Caco-2 (cell line): ENCODE measurements at regions not wholly inside any gene's neighbourhood (a gene's known extent, or its start where the extent isn't known, plus 50 kb on each side); places are given as distances from the start of the nearest gene placed in this dataset.

Experiments used
- BruUV-seq: library from RNA; stranded (reverse); fragments of 400-500 nt; replicated peaks from 2 replicates; lab custom pipeline; 2021; lab: Mats Ljungman, UMichigan
- CTCF ChIA-PET: fragments of 300-600 bp; sonication (Branson Sonifier 250); formaldehyde crosslinking; loops from one replicate; lab custom pipeline; 2022; ENCODE audit warnings: antibody characterized with exemption; lab: Charles Lee
- POLR2A ChIA-PET: fragments of 300-600 bp; sonication (Branson Sonifier 250); formaldehyde crosslinking; loops from one replicate; lab custom pipeline; 2022; ENCODE audit warnings: antibody characterized with exemption; lab: Charles Lee
- DNase-seq, 2 experiments: peaks; one replicate each; pipeline versions ENCODE4 v3.0.0 to v3.0.0-alpha.2; 2020 to 2022
- H3K27me3 ChIP-seq: replicated peaks from 2 replicates; pipeline ENCODE4 v1.6.0; 2011; ENCODE audit warnings: low read length; ENCODE audit not compliant: control insufficient read depth, insufficient read depth
- H3K36me3 ChIP-seq: 2 replicates; pipeline ENCODE4 v1.5.1; 2011; ENCODE audit warnings: low read length; ENCODE audit not compliant: control insufficient read depth, insufficient read depth
- H3K4me1 ChIP-seq: fragments of 250-450 bp; sonication (Bioruptor Pico); 2 replicates; pipeline ENCODE4 v1.5.1; 2020; ENCODE audit warnings: mild to moderate bottlenecking
- H3K4me3 ChIP-seq: 2 replicates; pipeline ENCODE4 v1.5.1; 2011; ENCODE audit warnings: low read depth, mild to moderate bottlenecking, control low read depth, low read length
- H3K9me3 ChIP-seq: fragments of 250-450 bp; sonication (Bioruptor Pico); 2 replicates; pipeline ENCODE4 v1.5.1; 2020; ENCODE audit warnings: mild to moderate bottlenecking, moderate library complexity
- H3K27ac Mint-ChIP-seq: one replicate; pipeline ENCODE4 v1.8.0; 2022; ENCODE audit warnings: mixed read lengths; ENCODE audit not compliant: unreplicated experiment
- H3K27me3 Mint-ChIP-seq: one replicate; pipeline ENCODE4 v1.8.0; 2022; ENCODE audit warnings: mixed read lengths; ENCODE audit not compliant: insufficient read depth, unreplicated experiment
- H3K36me3 Mint-ChIP-seq: one replicate; pipeline ENCODE4 v1.8.0; 2022; ENCODE audit warnings: mild to moderate bottlenecking, mixed read lengths; ENCODE audit not compliant: insufficient read depth, unreplicated experiment
- H3K4me1 Mint-ChIP-seq: one replicate; pipeline ENCODE4 v1.8.0; 2022; ENCODE audit warnings: low read depth, mixed read lengths; ENCODE audit not compliant: unreplicated experiment
- H3K4me3 Mint-ChIP-seq: one replicate; pipeline ENCODE4 v1.8.0; 2022; ENCODE audit warnings: mild to moderate bottlenecking, moderate library complexity, mixed read lengths; ENCODE audit not compliant: unreplicated experiment
- H3K9me3 Mint-ChIP-seq: one replicate; pipeline ENCODE4 v1.8.0; 2022; ENCODE audit warnings: mixed read lengths; ENCODE audit not compliant: unreplicated experiment
- intact Hi-C: fragments of 100-400 bp; cut with micrococcal nuclease; formaldehyde crosslinking; loops from one replicate; pipeline ENCODE4 v1.10.0; 2022; ENCODE audit not compliant: unreplicated experiment
- TF ChIP-seq, protein P1 (sequence below), 2 experiments: fragments of 200-600 bp in 1 of 2; IDR thresholded peaks; 1 replicate in 1 of 2; 2 replicates in 1 of 2; pipeline versions ENCODE4 v1.5.1 to v1.8.0; 2011 to 2022; ENCODE audit warnings: antibody characterized with exemption in 1 of 2, control low read depth in 1 of 2, inconsistent platforms in 1 of 2, low read depth in 1 of 2, low read length in 1 of 2, mild to moderate bottlenecking in 1 of 2, moderate library complexity in 1 of 2; ENCODE audit not compliant: insufficient read depth in 1 of 2, severe bottlenecking in 1 of 2, unreplicated experiment in 1 of 2

GRCh38 chr12:65560286-65560685, 264.0 kb upstream of the HMGA2 start:
- Histone ChIP-seq H3K36me3 (no peaks in the 10 kb centered on the region), H3K4me3 (no peak overlapping the region), H3K4me1 (peaks cover 9% of the 10 kb centered on the region), H3K9me3 (no peaks in the 10 kb centered on the region), H3K27me3 (no peaks in the 10 kb centered on the region)
- no TSS peak for BruUV-seq
- TF ChIP-seq, protein P1, sequence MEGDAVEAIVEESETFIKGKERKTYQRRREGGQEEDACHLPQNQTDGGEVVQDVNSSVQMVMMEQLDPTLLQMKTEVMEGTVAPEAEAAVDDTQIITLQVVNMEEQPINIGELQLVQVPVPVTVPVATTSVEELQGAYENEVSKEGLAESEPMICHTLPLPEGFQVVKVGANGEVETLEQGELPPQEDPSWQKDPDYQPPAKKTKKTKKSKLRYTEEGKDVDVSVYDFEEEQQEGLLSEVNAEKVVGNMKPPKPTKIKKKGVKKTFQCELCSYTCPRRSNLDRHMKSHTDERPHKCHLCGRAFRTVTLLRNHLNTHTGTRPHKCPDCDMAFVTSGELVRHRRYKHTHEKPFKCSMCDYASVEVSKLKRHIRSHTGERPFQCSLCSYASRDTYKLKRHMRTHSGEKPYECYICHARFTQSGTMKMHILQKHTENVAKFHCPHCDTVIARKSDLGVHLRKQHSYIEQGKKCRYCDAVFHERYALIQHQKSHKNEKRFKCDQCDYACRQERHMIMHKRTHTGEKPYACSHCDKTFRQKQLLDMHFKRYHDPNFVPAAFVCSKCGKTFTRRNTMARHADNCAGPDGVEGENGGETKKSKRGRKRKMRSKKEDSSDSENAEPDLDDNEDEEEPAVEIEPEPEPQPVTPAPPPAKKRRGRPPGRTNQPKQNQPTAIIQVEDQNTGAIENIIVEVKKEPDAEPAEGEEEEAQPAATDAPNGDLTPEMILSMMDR (IDR thresholded peaks at IDR 0.05; ENCODE audit: insufficient read depth in 1 of 2, low read depth in 1 of 2, low read length in 1 of 2, severe bottlenecking in 1 of 2, unreplicated experiment in 1 of 2) = no peak
- CTCF ChIA-PET = no interaction called here
- no peak overlapping the region for H3K27ac Mint-ChIP-seq
- no peak overlapping the region for H3K4me3 Mint-ChIP-seq
- H3K36me3 Mint-ChIP-seq = no peaks in the 10 kb centered on the region
- POLR2A ChIA-PET = no interaction called here
- intact Hi-C loops = no loop called here
- no peaks in the 10 kb centered on the region for H3K27me3 Mint-ChIP-seq
- DNase-seq = no peak
- H3K9me3 Mint-ChIP-seq = peaks cover 9% of the 10 kb centered on the region
- no peaks in the 10 kb centered on the region for H3K4me1 Mint-ChIP-seq

- Histone ChIP-seq H3K36me3 (no peaks in the 10 kb centered on the region), H3K9me3 (no peaks in the 10 kb centered on the region), H3K4me3 (no peak overlapping the region), H3K4me1 (peaks cover 16% of the 10 kb centered on the region), H3K27me3 (no peaks in the 10 kb centered on the region)
- TF ChIP-seq, protein P1 (IDR thresholded peaks at IDR 0.05; ENCODE audit: insufficient read depth in 1 of 2, low read depth in 1 of 2, low read length in 1 of 2, severe bottlenecking in 1 of 2, unreplicated experiment in 1 of 2) = no peak
- Mint-ChIP-seq H3K27ac (no peak overlapping the region), H3K36me3 (no peaks in the 10 kb centered on the region), H3K4me1 (peaks cover 7% of the 10 kb centered on the region), H3K27me3 (no peaks in the 10 kb centered on the region), H3K4me3 (no peak overlapping the region), H3K9me3 (no peaks in the 10 kb centered on the region)
- no peak for DNase-seq
- intact Hi-C loops = no loop called here
- no TSS peak for BruUV-seq
- ChIA-PET CTCF (no interaction called here), POLR2A (interaction anchor here (0.6 kb wide), 1 partner anchor 337 kb away, joined by 5 read pairs; no protein-coding TSS in a partner anchor)
Measured at GRCh38 chr12:65561798-65562382, 262.4 kb upstream of the HMGA2 start.

DNA sequence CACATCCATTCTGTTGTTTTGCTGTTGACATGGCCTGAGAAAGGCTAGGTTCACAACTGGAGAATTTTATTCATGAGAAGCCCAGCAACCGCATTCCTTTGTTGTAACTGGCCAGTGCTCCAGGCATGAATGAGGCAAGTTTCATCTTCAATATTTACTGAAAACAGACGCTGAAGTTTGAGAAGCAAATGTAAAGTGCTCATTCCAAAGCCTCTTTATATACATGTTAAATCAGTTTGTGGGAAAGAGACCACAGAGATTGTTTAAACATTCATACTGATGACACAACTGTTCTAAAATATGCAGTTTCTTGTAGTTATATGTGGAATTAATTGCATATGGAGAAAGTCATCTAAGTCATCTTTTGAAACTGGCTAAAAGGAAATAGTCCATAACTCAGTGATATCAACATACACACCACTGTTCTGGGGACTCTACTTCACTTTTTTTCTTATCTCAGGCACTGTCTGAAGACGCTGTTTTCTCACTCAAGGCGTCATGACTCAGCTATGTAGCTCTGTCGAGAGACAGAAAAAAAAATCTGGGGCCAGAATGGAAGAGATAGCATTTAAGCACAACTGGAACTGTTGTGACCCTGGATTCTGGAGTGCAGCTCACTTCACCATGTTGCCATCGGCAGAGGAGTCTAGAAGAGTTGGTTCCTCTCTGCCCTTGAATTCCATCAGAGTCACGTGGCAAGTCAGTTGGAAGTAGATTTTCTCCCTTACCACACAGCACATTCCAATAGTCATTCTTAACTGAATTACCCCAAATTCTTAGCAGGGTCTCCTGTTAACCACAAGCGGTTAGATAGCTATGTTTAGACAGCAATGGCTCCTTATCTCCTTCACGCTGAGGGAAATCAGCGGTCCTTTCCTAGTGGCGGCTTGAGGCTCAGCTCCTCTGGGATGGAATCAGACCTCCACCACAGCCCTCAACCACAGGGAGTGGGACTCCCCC, 258.4 kb upstream of the HMGA2 start:
- no TSS peak for BruUV-seq
- TF ChIP-seq, protein P1 (IDR thresholded peaks at IDR 0.05; ENCODE audit: insufficient read depth in 1 of 2, low read depth in 1 of 2, low read length in 1 of 2, severe bottlenecking in 1 of 2, unreplicated experiment in 1 of 2) = no peak
- intact Hi-C loops = no loop called here
- peaks cover 7% of the 10 kb centered on the region for H3K4me1 Mint-ChIP-seq
- no peaks in the 10 kb centered on the region for H3K27me3 ChIP-seq
- H3K9me3 Mint-ChIP-seq = no peaks in the 10 kb centered on the region
- no peak overlapping the region for H3K27ac Mint-ChIP-seq
- H3K4me3 Mint-ChIP-seq = peak overlapping the region; percentile 32
- no peak for DNase-seq
- H3K27me3 Mint-ChIP-seq = no peaks in the 10 kb centered on the region
- H3K36me3 ChIP-seq = no peaks in the 10 kb centered on the region
- H3K4me1 ChIP-seq = 0 out of 2 replicates have a peak, but pooled peaks cover 8% of the 10 kb centered on the region
- ChIA-PET POLR2A (no interaction called here), CTCF (interaction anchor here (1.2 kb wide), 1 partner anchor 9 kb away, joined by 3 read pairs; no protein-coding TSS in a partner anchor)
- H3K36me3 Mint-ChIP-seq = no peaks in the 10 kb centered on the region
- no peak overlapping the region for H3K4me3 ChIP-seq
- no peaks in the 10 kb centered on the region for H3K9me3 ChIP-seq
